ENCODE measurements at regions not wholly inside any gene's neighbourhood (a gene's known extent, or its start where the extent isn't known, plus 50 kb on each side); places are given as distances from the start of the nearest gene placed in this dataset.

- H3K79me2 ChIP-seq, result no peaks in the 10 kb centered on the region
- no peaks in the 10 kb centered on the region for H3K36me3 ChIP-seq (ENCODE audit: control insufficient read depth, insufficient read depth, low read length)
- TF ChIP-seq CTCF (IDR thresholded peaks at IDR 0.05), result no peak
- H2AFZ ChIP-seq, result no peak overlapping the region
- H3K4me1 ChIP-seq, result no peaks in the 10 kb centered on the region
- no peaks in the 10 kb centered on the region for H3K27me3 ChIP-seq (ENCODE audit: control insufficient read depth, insufficient read depth, low read length)
- H3K27ac ChIP-seq, result no peak overlapping the region
- H3K9me3 ChIP-seq (ENCODE audit: control insufficient read depth, low read length), result no peaks in the 10 kb centered on the region
- H3K4me3 ChIP-seq (ENCODE audit: low read depth, low read length), result no peak overlapping the region
- H3K4me2 ChIP-seq (ENCODE audit: low read length), result no peak overlapping the region
- H3K9ac ChIP-seq, result no peak overlapping the region
These were observed 221.2 kb downstream of the IGSF11 start for GRCh38 chr3:118813472-118813871.

GRCh38 chr3:118817748-118818165 lies 216.9 kb downstream of the IGSF11 start:
- Histone ChIP-seq H3K27me3 (ENCODE audit: control insufficient read depth, insufficient read depth, low read length) (no peaks in the 10 kb centered on the region), H3K36me3 (ENCODE audit: control insufficient read depth, insufficient read depth, low read length) (no peaks in the 10 kb centered on the region), H3K4me2 (ENCODE audit: low read length) (no peak overlapping the region), H3K9ac (no peak overlapping the region), H2AFZ (no peak overlapping the region), H3K9me3 (ENCODE audit: control insufficient read depth, low read length) (no peaks in the 10 kb centered on the region), H3K4me1 (no peaks in the 10 kb centered on the region), H3K79me2 (no peaks in the 10 kb centered on the region), H3K4me3 (ENCODE audit: low read depth, low read length) (no peak overlapping the region), H3K27ac (no peak overlapping the region)
- TF ChIP-seq CTCF (IDR thresholded peaks at IDR 0.05), result peak; percentile 66

GRCh38 chr3:118818386-118818785 lies 216.3 kb downstream of the IGSF11 start:
- Histone ChIP-seq H3K27me3 (ENCODE audit: control insufficient read depth, insufficient read depth, low read length) (no peaks in the 10 kb centered on the region), H3K36me3 (ENCODE audit: control insufficient read depth, insufficient read depth, low read length) (no peaks in the 10 kb centered on the region), H3K79me2 (no peaks in the 10 kb centered on the region), H3K9me3 (ENCODE audit: control insufficient read depth, low read length) (no peaks in the 10 kb centered on the region), H3K4me2 (ENCODE audit: low read length) (no peak overlapping the region), H3K27ac (no peak overlapping the region), H2AFZ (no peak overlapping the region), H3K4me1 (no peaks in the 10 kb centered on the region), H3K9ac (no peak overlapping the region), H3K4me3 (ENCODE audit: low read depth, low read length) (no peak overlapping the region)
- TF ChIP-seq CTCF (IDR thresholded peaks at IDR 0.05), result no peak

- no peak overlapping the region for H3K4me2 ChIP-seq (ENCODE audit: low read length)
- H3K9me3 ChIP-seq (ENCODE audit: control insufficient read depth, low read length), result no peaks in the 10 kb centered on the region
- H3K36me3 ChIP-seq (ENCODE audit: control insufficient read depth, insufficient read depth, low read length), result no peaks in the 10 kb centered on the region
- no peak overlapping the region for H3K9ac ChIP-seq
- no peaks in the 10 kb centered on the region for H3K79me2 ChIP-seq
- no peak for TF ChIP-seq CTCF (IDR thresholded peaks at IDR 0.05)
- no peaks in the 10 kb centered on the region for H3K27me3 ChIP-seq (ENCODE audit: control insufficient read depth, insufficient read depth, low read length)
- H2AFZ ChIP-seq, result no peak overlapping the region
- no peak overlapping the region for H3K27ac ChIP-seq
- no peak overlapping the region for H3K4me3 ChIP-seq (ENCODE audit: low read depth, low read length)
- no peaks in the 10 kb centered on the region for H3K4me1 ChIP-seq
These were observed 211.0 kb downstream of the IGSF11 start for GRCh38 chr3:118823626-118824025.

- Histone ChIP-seq H3K9ac (no peak overlapping the region), H3K36me3 (ENCODE audit: control insufficient read depth, insufficient read depth, low read length) (no peaks in the 10 kb centered on the region)
- TF ChIP-seq CTCF (IDR thresholded peaks at IDR 0.05), result no peak
These were observed 207.2 kb downstream of the IGSF11 start for GRCh38 chr3:118827446-118827845.

More at GRCh38 chr3:118827446-118827845, 207.2 kb downstream of the IGSF11 start:
- no peaks in the 10 kb centered on the region for H3K9me3 ChIP-seq (ENCODE audit: control insufficient read depth, low read length)
- no peak overlapping the region for H3K27ac ChIP-seq
- H3K79me2 ChIP-seq, result no peaks in the 10 kb centered on the region
- no peak overlapping the region for H3K4me3 ChIP-seq (ENCODE audit: low read depth, low read length)
- H3K27me3 ChIP-seq (ENCODE audit: control insufficient read depth, insufficient read depth, low read length), result no peaks in the 10 kb centered on the region
- H3K4me2 ChIP-seq (ENCODE audit: low read length), result no peak overlapping the region
- no peak overlapping the region for H2AFZ ChIP-seq
- no peaks in the 10 kb centered on the region for H3K4me1 ChIP-seq

All from parathyroid adenoma (tissue), 2 donors.